ENCODE measurements at regions not wholly inside any gene's neighbourhood (a gene's known extent, or its start where the extent isn't known, plus 50 kb on each side); places are given as distances from the start of the nearest gene placed in this dataset.

GRCh38 chr22:47940211-47940610 lies 1177.8 kb downstream of the TBC1D22A start:
- no peaks in the 10 kb centered on the region for H3K36me3 ChIP-seq (ENCODE audit: control insufficient read depth, insufficient read depth, low read length)
- no peak overlapping the region for H3K4me3 ChIP-seq (ENCODE audit: low read depth, low read length)
- TF ChIP-seq CTCF (IDR thresholded peaks at IDR 0.05; ENCODE audit: insufficient read depth, low read length, severe bottlenecking), result no peak
- FAIRE-seq (no peak), DNase-seq (ENCODE audit: low read depth) (no peak)
- no peaks in the 10 kb centered on the region for H3K27me3 ChIP-seq (ENCODE audit: control insufficient read depth, insufficient read depth, low read length)

- Histone ChIP-seq H3K27me3 (ENCODE audit: control insufficient read depth, insufficient read depth, low read length) (no peaks in the 10 kb centered on the region), H3K4me3 (ENCODE audit: low read depth, low read length) (no peak overlapping the region), H3K36me3 (ENCODE audit: control insufficient read depth, insufficient read depth, low read length) (no peaks in the 10 kb centered on the region)
- DNase-seq (ENCODE audit: low read depth), result no peak
- no peak for TF ChIP-seq CTCF (IDR thresholded peaks at IDR 0.05; ENCODE audit: insufficient read depth, low read length, severe bottlenecking)
- FAIRE-seq, result no peak
Observed at GRCh38 chr22:47933891-47934290, 1171.4 kb downstream of the TBC1D22A start.

GRCh38 chr22:47933226-47933625 lies 1170.8 kb downstream of the TBC1D22A start:
- no peak for FAIRE-seq
- Histone ChIP-seq H3K27me3 (ENCODE audit: control insufficient read depth, insufficient read depth, low read length) (no peaks in the 10 kb centered on the region), H3K36me3 (ENCODE audit: control insufficient read depth, insufficient read depth, low read length) (no peaks in the 10 kb centered on the region), H3K4me3 (ENCODE audit: low read depth, low read length) (no peak overlapping the region)
- TF ChIP-seq CTCF (IDR thresholded peaks at IDR 0.05; ENCODE audit: insufficient read depth, low read length, severe bottlenecking), result no peak
- no peak for DNase-seq (ENCODE audit: low read depth)

GRCh38 chr22:47929646-47930185 lies 1167.3 kb downstream of the TBC1D22A start:
- FAIRE-seq (no peak), DNase-seq (ENCODE audit: low read depth) (no peak)
- Histone ChIP-seq H3K27me3 (ENCODE audit: control insufficient read depth, insufficient read depth, low read length) (no peaks in the 10 kb centered on the region), H3K4me3 (ENCODE audit: low read depth, low read length) (no peak overlapping the region), H3K36me3 (ENCODE audit: control insufficient read depth, insufficient read depth, low read length) (no peaks in the 10 kb centered on the region)
- TF ChIP-seq CTCF (IDR thresholded peaks at IDR 0.05; ENCODE audit: insufficient read depth, low read length, severe bottlenecking), result no peak

GRCh38 chr22:47929073-47929472 lies 1166.6 kb downstream of the TBC1D22A start:
- Histone ChIP-seq H3K27me3 (ENCODE audit: control insufficient read depth, insufficient read depth, low read length) (no peaks in the 10 kb centered on the region), H3K36me3 (ENCODE audit: control insufficient read depth, insufficient read depth, low read length) (no peaks in the 10 kb centered on the region), H3K4me3 (ENCODE audit: low read depth, low read length) (no peak overlapping the region)
- TF ChIP-seq CTCF (IDR thresholded peaks at IDR 0.05; ENCODE audit: insufficient read depth, low read length, severe bottlenecking), result no peak
- DNase-seq (ENCODE audit: low read depth), result no peak
- no peak for FAIRE-seq

GRCh38 chr22:47928631-47929030 lies 1166.2 kb downstream of the TBC1D22A start:
- no peak for FAIRE-seq
- TF ChIP-seq CTCF (IDR thresholded peaks at IDR 0.05; ENCODE audit: insufficient read depth, low read length, severe bottlenecking), result no peak
- no peak overlapping the region for H3K4me3 ChIP-seq (ENCODE audit: low read depth, low read length)

More at GRCh38 chr22:47928631-47929030, 1166.2 kb downstream of the TBC1D22A start:
- DNase-seq (ENCODE audit: low read depth), result no peak
- no peaks in the 10 kb centered on the region for H3K27me3 ChIP-seq (ENCODE audit: control insufficient read depth, insufficient read depth, low read length)
- H3K36me3 ChIP-seq (ENCODE audit: control insufficient read depth, insufficient read depth, low read length), result no peaks in the 10 kb centered on the region

Data from bronchial epithelial cell (primary cell).